K562 (cell line): ENCODE measurements at regions not wholly inside any gene's neighbourhood (a gene's known extent, or its start where the extent isn't known, plus 50 kb on each side); places are given as distances from the start of the nearest gene placed in this dataset.

Experiments
- ATAC-seq: fragments of 200-7000 bp; cut with Tn5 transposase; 3 replicates; pipeline ENCODE4 v1.9.1; 2020; ENCODE audit warnings: moderate library complexity
- BruUV-seq: library from RNA; stranded (reverse); fragments of 400-500 nt; replicated peaks from 2 replicates; lab custom pipeline; 2021; lab: Mats Ljungman, UMichigan
- CTCF ChIA-PET: fragments of 300-600 bp; formaldehyde crosslinking; extraction: SDS; loops from one replicate; lab custom pipeline; 2021; ENCODE audit warnings: low intra/inter-chr PET ratio; lab: Yijun Ruan, JAX
- POLR2A ChIA-PET: fragments of 300-600, 350-650 bp; sonication (Branson Sonifier 250); formaldehyde crosslinking; extraction: SDS; loops from one replicate; lab custom pipeline; 2021; ENCODE audit warnings: antibody characterized with exemption, inconsistent platforms; lab: Yijun Ruan, JAX
- DNase-seq, 4 experiments: peaks; one replicate each; pipeline versions ENCODE4 v3.0.0 to v3.0.0-alpha.2; 2011 to 2018; ENCODE audit warnings: low spot score in 3 of 4, mixed read lengths in 3 of 4; ENCODE audit errors: extremely low read depth in 1 of 4
- FAIRE-seq: peaks from 2 replicates; lab custom pipeline; 2011; peaks lifted over from hg19 to GRCh38; lab: Jason Lieb, UNC
- H2AFZ ChIP-seq: 2 replicates; pipeline ENCODE4 v1.6.0; 2011; ENCODE audit warnings: low read depth, low read length, control low read depth, inconsistent platforms
- H3K27ac ChIP-seq: fragments of 200-600 bp; 3 replicates; pipeline ENCODE4 v1.8.0; 2011; ENCODE audit warnings: low read depth, mild to moderate bottlenecking, control low read depth, inconsistent platforms, low read length, moderate library complexity, mixed read lengths; ENCODE audit errors: extremely low read depth
- H3K27me3 ChIP-seq, 2 experiments: fragments of 300-600 bp in 1 of 2; 2 replicates in 1 of 2; 3 replicates in 1 of 2; pipeline versions ENCODE4 v1.6.0 to v1.8.0; 2011; ENCODE audit warnings: inconsistent platforms in 2 of 2, low read length in 2 of 2, mild to moderate bottlenecking in 1 of 2, mixed read lengths in 1 of 2, moderate library complexity in 1 of 2; ENCODE audit not compliant: control insufficient read depth in 2 of 2, insufficient read depth in 2 of 2
- H3K36me3 ChIP-seq: fragments of 300-600 bp; 3 replicates; pipeline ENCODE4 v1.8.0; 2011; ENCODE audit warnings: mild to moderate bottlenecking, low read length, inconsistent platforms; ENCODE audit not compliant: control insufficient read depth, insufficient read depth
- H3K4me1 ChIP-seq, 2 experiments: fragments of 200-600 bp in 1 of 2; replicated peaks in 1 of 2; 2 replicates in 1 of 2; 3 replicates in 1 of 2; pipeline versions ENCODE4 v1.5.1 to v1.8.0; 2011; ENCODE audit warnings: inconsistent platforms in 2 of 2, low read length in 2 of 2, mild to moderate bottlenecking in 1 of 2, mixed read lengths in 1 of 2, moderate library complexity in 1 of 2; ENCODE audit not compliant: control insufficient read depth in 2 of 2, insufficient read depth in 2 of 2
- H3K4me2 ChIP-seq: 2 replicates; pipeline ENCODE4 v1.6.1; 2011; ENCODE audit warnings: low read length, control low read depth, inconsistent platforms, mixed read lengths; ENCODE audit not compliant: insufficient read depth
- H3K4me3 ChIP-seq: fragments of 200-600 bp; sonication (generic), shearing (Covaris generic); 2 replicates; pipeline ENCODE4 v1.5.1; 2016; ENCODE audit warnings: control low read depth, inconsistent platforms
- H3K79me2 ChIP-seq: fragments of 200-600 bp; 3 replicates; pipeline ENCODE4 v1.8.0; 2011; ENCODE audit warnings: low read length, inconsistent platforms; ENCODE audit not compliant: control insufficient read depth, insufficient read depth
- H3K9ac ChIP-seq, 2 experiments: 2 replicates each; pipeline versions ENCODE4 v1.6.0 to v1.6.1; 2011; ENCODE audit warnings: low read depth in 2 of 2, low read length in 2 of 2, control low read depth in 1 of 2, inconsistent platforms in 1 of 2, mild to moderate bottlenecking in 1 of 2, mixed read lengths in 1 of 2; ENCODE audit not compliant: insufficient read depth in 1 of 2
- H3K9me1 ChIP-seq: one replicate; pipeline ENCODE4 v1.6.0; 2011; ENCODE audit warnings: inconsistent platforms, mild to moderate bottlenecking, low read length, moderate library complexity; ENCODE audit not compliant: control insufficient read depth, insufficient read depth
- H3K9me3 ChIP-seq: replicated peaks from 2 replicates; pipeline ENCODE4 v1.5.1; 2011; ENCODE audit warnings: low read depth, low read length, inconsistent platforms; ENCODE audit not compliant: control insufficient read depth, insufficient read depth
- H4K20me1 ChIP-seq: replicated peaks from 2 replicates; pipeline ENCODE4 v1.6.1; 2011; ENCODE audit warnings: low read length, inconsistent platforms, mixed read lengths; ENCODE audit not compliant: control insufficient read depth, insufficient read depth
- BHLHE40 ChIP-seq: IDR thresholded peaks from 2 replicates; pipeline ENCODE4 v1.6.1; 2011; ENCODE audit warnings: low read length, improper control_type of control experiment
- BRCA1 ChIP-seq, 2 experiments: fragments of 450-650 bp in 1 of 2; sonication (generic) in 1 of 2; formaldehyde crosslinking in 1 of 2; IDR thresholded peaks; 2 replicates each; pipeline versions ENCODE4 v1.5.0 to v1.6.1; 2017 to 2020; ENCODE audit warnings: mild to moderate bottlenecking in 1 of 2, missing genetic modification reagents in 1 of 2
- CEBPG ChIP-seq, 3 experiments: fragments of 200-800 bp in 1 of 3; sonication (Bioruptor generic) in 1 of 3; sonication (generic) in 1 of 3; formaldehyde crosslinking in 1 of 3; IDR thresholded peaks in 2 of 3; conservative IDR thresholded peaks in 1 of 3; 2 replicates each; pipeline versions ENCODE4 v1.6.1 to v1.8.0; 2016 to 2022; ENCODE audit warnings: missing compliant biosample characterization in 2 of 3, missing genetic modification characterization in 2 of 3, mild to moderate bottlenecking in 1 of 3, missing genetic modification reagents in 1 of 3
- CHD2 ChIP-seq: IDR thresholded peaks from 2 replicates; pipeline ENCODE4 v1.6.1; 2011; ENCODE audit warnings: low read depth, low read length
- GATAD2A ChIP-seq: fragments of 450-650 bp; IDR thresholded peaks from 2 replicates; pipeline ENCODE4 v1.6.1; 2017
- HNRNPK ChIP-seq: fragments of 200-400 bp; formaldehyde crosslinking; IDR thresholded peaks from one replicate; pipeline ENCODE4 v1.6.1; 2018; ENCODE audit warnings: mild to moderate bottlenecking, low read depth, low read length; ENCODE audit not compliant: poor library complexity, severe bottlenecking
- LARP7 ChIP-seq: fragments of 450-650 bp; IDR thresholded peaks from 2 replicates; pipeline ENCODE4 v1.6.1; 2016
- MAFG ChIP-seq: fragments of 450-650 bp; conservative IDR thresholded peaks from 2 replicates; pipeline ENCODE4 v1.6.1; 2016; ENCODE audit warnings: missing genetic modification characterization, missing compliant biosample characterization
- MEF2D ChIP-seq: conservative IDR thresholded peaks from 2 replicates; pipeline ENCODE4 v1.6.1; 2016; ENCODE audit warnings: low read depth, missing genetic modification characterization, missing compliant biosample characterization
- NFIX ChIP-seq: fragments of 250-450 bp; sonication (Bioruptor Pico); IDR thresholded peaks from 2 replicates; pipeline ENCODE4 v1.4.0; 2020; ENCODE audit warnings: low read depth, mild to moderate bottlenecking, moderate library complexity
- NR4A1 ChIP-seq, 2 experiments: fragments of 250-450 bp in 1 of 2; fragments of 450-650 bp in 1 of 2; sonication (Bioruptor Pico) in 1 of 2; IDR thresholded peaks; 2 replicates each; pipeline versions ENCODE4 v1.4.0 to v1.6.1; 2016 to 2020; ENCODE audit warnings: mild to moderate bottlenecking in 2 of 2, missing compliant biosample characterization in 1 of 2, missing genetic modification characterization in 1 of 2, moderate library complexity in 1 of 2
- PRMT5 ChIP-seq: sonication (generic); formaldehyde crosslinking; IDR thresholded peaks from 2 replicates; pipeline ENCODE4 v1.5.0; 2020; ENCODE audit warnings: missing genetic modification reagents
- RFX5 ChIP-seq: IDR thresholded peaks from 2 replicates; pipeline ENCODE4 v1.6.1; 2011; ENCODE audit warnings: low read depth, mild to moderate bottlenecking, improper control_type of control experiment, low read length
- RHOXF2B ChIP-seq: fragments of 250-450 bp; sonication (Bioruptor Pico); conservative IDR thresholded peaks from 2 replicates; pipeline ENCODE4 v1.5.1; 2021
- TCF7 ChIP-seq: sonication (generic); IDR thresholded peaks from 2 replicates; pipeline ENCODE4 v1.6.1; 2016; ENCODE audit warnings: antibody characterized with exemption, borderline replicate concordance
- ZNF224 ChIP-seq: sonication (generic); formaldehyde crosslinking; IDR thresholded peaks from 2 replicates; pipeline ENCODE4 v1.8.0; 2022; ENCODE audit warnings: mild to moderate bottlenecking, missing genetic modification reagents
- ZNF274 ChIP-seq: IDR thresholded peaks from 2 replicates; pipeline ENCODE4 v1.6.1; 2011; ENCODE audit warnings: low read depth, mild to moderate bottlenecking, low read length, moderate library complexity, borderline replicate concordance
- WGBS: fragments of 100-300 bp; shearing (Covaris generic); methylation state at CpG from one replicate; pipeline ENCODE4 v1.1.6; 2016; ENCODE audit warnings: low coverage, mixed read lengths; ENCODE audit not compliant: insufficient coverage; ENCODE audit errors: missing lambda C conversion rate; 5-methylcytosine and 5-hydroxymethylcytosine counted together
- in situ Hi-C: fragments of 300-500 bp; cut with MboI; formaldehyde crosslinking; loops from 4 replicates; pipeline ENCODE4 v1.15.0; 2018; ENCODE audit warnings: inconsistent platforms, mixed read lengths
- intact Hi-C: fragments of 100-400 bp; cut with micrococcal nuclease; formaldehyde crosslinking; loops from 2 replicates; pipeline ENCODE4 v1.14.2; 2022

DNA sequence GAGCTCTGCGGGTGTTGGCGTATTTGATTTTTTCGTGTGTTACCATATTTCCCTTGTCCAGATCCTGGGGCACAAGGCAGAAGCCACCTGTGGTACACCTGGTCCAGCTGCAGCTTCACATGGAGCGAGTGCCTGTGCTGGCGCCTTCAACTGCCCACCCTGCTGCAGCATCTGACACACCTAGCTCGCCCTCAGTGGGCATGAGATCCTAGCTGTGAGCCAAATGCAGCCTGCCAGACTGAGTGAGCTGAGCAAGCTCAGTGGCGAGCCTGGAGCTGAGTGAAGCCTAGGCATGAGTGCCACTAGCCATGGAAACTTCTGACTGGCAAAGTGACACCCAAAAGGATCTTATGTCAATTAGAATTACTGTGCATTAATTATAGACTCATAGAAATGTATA lies 1226.8 kb upstream of the FLRT2 start:
- H2AFZ ChIP-seq, result no peak overlapping the region
- in situ Hi-C loops, result no loop called here
- H3K27me3 ChIP-seq, result no peaks in the 10 kb centered on the region
- TF ChIP-seq RHOXF2B (CRISPR knock-in tag) (no peak), BRCA1 (IDR thresholded peaks at IDR 0.05) (no peak), BRCA1 (CRISPR knock-in tag; IDR thresholded peaks at IDR 0.05) (no peak)
- no peak overlapping the region for H3K27ac ChIP-seq
- H3K9ac ChIP-seq, result no peak overlapping the region
- H3K9me1 ChIP-seq, result no peaks in the 10 kb centered on the region
- H3K4me3 ChIP-seq, result no peak overlapping the region
- BruUV-seq, result no TSS peak
- H3K4me2 ChIP-seq, result no peak overlapping the region
- H3K36me3 ChIP-seq, result no peaks in the 10 kb centered on the region
- H3K9me3 ChIP-seq, result no peaks in the 10 kb centered on the region
- H4K20me1 ChIP-seq, result no peaks in the 10 kb centered on the region
- DNase-seq (no peak), ATAC-seq (no peak), FAIRE-seq (no peak)
- WGBS, result 5% methylated on average over 4 of the region's 7 CpGs
- H3K79me2 ChIP-seq, result no peaks in the 10 kb centered on the region
- no peaks in the 10 kb centered on the region for H3K4me1 ChIP-seq
- POLR2A ChIA-PET, result no interaction called here
- CTCF ChIA-PET, result no interaction called here
- intact Hi-C loops, result no loop called here

DNA sequence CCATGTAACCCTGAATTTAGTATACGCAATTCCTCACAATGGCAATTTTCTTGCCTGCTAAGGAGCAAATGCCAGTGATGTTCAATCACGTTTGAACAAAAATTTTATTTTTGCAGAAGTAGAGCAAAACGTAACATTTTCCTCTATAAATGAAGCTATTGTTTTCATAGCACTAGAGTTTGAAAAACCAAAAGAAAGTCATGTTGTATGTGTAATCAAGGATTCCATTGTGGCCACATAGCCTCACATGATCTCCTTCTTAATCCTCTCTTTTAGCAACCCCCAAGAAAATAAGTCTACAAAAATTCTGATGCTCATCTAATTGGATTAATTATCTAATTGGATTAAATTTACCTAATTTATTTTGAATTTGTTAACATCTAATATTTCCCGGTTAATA lies 1217.4 kb upstream of the FLRT2 start:
- H3K27me3 ChIP-seq, result no peaks in the 10 kb centered on the region
- no peak overlapping the region for H2AFZ ChIP-seq
- WGBS, result 0% methylated on average over 4 of the region's 4 CpGs
- BruUV-seq, result no TSS peak
- POLR2A ChIA-PET, result no interaction called here
- H3K4me3 ChIP-seq, result no peak overlapping the region
- no peaks in the 10 kb centered on the region for H3K4me1 ChIP-seq
- no peaks in the 10 kb centered on the region for H3K36me3 ChIP-seq
- no peaks in the 10 kb centered on the region for H3K79me2 ChIP-seq
- DNase-seq, result no peak
- intact Hi-C loops, result no loop called here
- no peak overlapping the region for H3K27ac ChIP-seq
- H3K4me2 ChIP-seq, result no peak overlapping the region
- no peak for FAIRE-seq
- no peaks in the 10 kb centered on the region for H3K9me1 ChIP-seq
- no peaks in the 10 kb centered on the region for H4K20me1 ChIP-seq
- CTCF ChIA-PET, result no interaction called here
- H3K9ac ChIP-seq, result no peak overlapping the region
- ATAC-seq, result no peak
- H3K9me3 ChIP-seq, result no peaks in the 10 kb centered on the region
- in situ Hi-C loops, result no loop called here
- TF ChIP-seq PRMT5 (CRISPR knock-in tag) (no peak), NR4A1 (CRISPR knock-in tag; IDR thresholded peaks at IDR 0.05) (no peak), NR4A1 (tag; IDR thresholded peaks at IDR 0.05) (no peak), BHLHE40 (no peak), CEBPG (CRISPR knock-in tag; IDR thresholded peaks at IDR 0.05) (no peak), CEBPG (tag; conservative IDR thresholded peaks at IDR 0.05 in 1 of 2, IDR thresholded peaks at IDR 0.05 in 1 of 2) (no peak), LARP7 (no peak), NFIX (no peak), HNRNPK (no peak), MAFG (tag) (no peak), MEF2D (tag) (no peak), RFX5 (no peak), ZNF224 (CRISPR knock-in tag) (no peak), ZNF274 (no peak), TCF7 (no peak), CHD2 (no peak), GATAD2A (no peak)
